IMR-90 (cell line): ENCODE measurements at regions not wholly inside any gene's neighbourhood (a gene's known extent, or its start where the extent isn't known, plus 50 kb on each side); places are given as distances from the start of the nearest gene placed in this dataset.

Source experiments
- ATAC-seq: fragments of 200-7000 bp; cut with Tn5 transposase; 2 replicates; pipeline ENCODE4 v1.9.1; 2020; ENCODE audit warnings: low read depth, mild to moderate bottlenecking, moderate library complexity
- BruUV-seq: library from RNA; stranded (reverse); fragments of 400-500 nt; replicated peaks from 2 replicates; lab custom pipeline; 2021; lab: Mats Ljungman, UMichigan
- CTCF ChIA-PET: fragments of 300-600 bp; formaldehyde crosslinking; extraction: SDS; loops from one replicate; lab custom pipeline; 2021; ENCODE audit warnings: antibody characterized with exemption; lab: Yijun Ruan, JAX
- POLR2A ChIA-PET: fragments of 300-600 bp; sonication (Branson Sonifier 250); formaldehyde crosslinking; loops from one replicate; lab custom pipeline; 2022; ENCODE audit warnings: antibody characterized with exemption; ENCODE audit not compliant: unreplicated experiment; lab: Charles Lee
- DNase-seq: peaks from one replicate; pipeline ENCODE4 v3.0.0; 2013
- H2AFZ ChIP-seq: replicated peaks from 2 replicates; pipeline ENCODE3; 2013; ENCODE audit warnings: low read length, mild to moderate bottlenecking; ENCODE audit not compliant: poor library complexity
- H2AK5ac ChIP-seq: 2 replicates; pipeline ENCODE4 v1.6.1; 2013; ENCODE audit warnings: low read depth, low read length, inconsistent platforms
- H2AK9ac ChIP-seq: replicated peaks from 2 replicates; pipeline ENCODE3; 2013; ENCODE audit warnings: mild to moderate bottlenecking, low read depth, low read length, moderate library complexity; ENCODE audit not compliant: poor library complexity
- H2BK120ac ChIP-seq: 2 replicates; pipeline ENCODE4 v1.6.1; 2013; ENCODE audit warnings: low read depth, low read length, inconsistent platforms
- H2BK15ac ChIP-seq: 3 replicates; pipeline ENCODE4 v1.6.1; 2013; ENCODE audit warnings: low read depth, low read length, inconsistent platforms
- H2BK20ac ChIP-seq: 2 replicates; pipeline ENCODE4 v1.6.1; 2013; ENCODE audit warnings: low read depth, mild to moderate bottlenecking, inconsistent platforms, low read length, moderate library complexity
- H2BK5ac ChIP-seq: 2 replicates; pipeline ENCODE4 v1.6.1; 2013; ENCODE audit warnings: mild to moderate bottlenecking, low read depth, low read length, inconsistent platforms; ENCODE audit not compliant: poor library complexity, severe bottlenecking
- H3K14ac ChIP-seq: replicated peaks from 2 replicates; pipeline ENCODE4 v1.6.1; 2013; ENCODE audit warnings: low read depth, low read length, inconsistent platforms
- H3K18ac ChIP-seq: 2 replicates; pipeline ENCODE4 v1.6.1; 2013; ENCODE audit warnings: low read depth, low read length, control low read depth
- H3K23ac ChIP-seq: 2 replicates; pipeline ENCODE4 v1.6.1; 2013; ENCODE audit warnings: low read depth, low read length, inconsistent platforms
- H3K27ac ChIP-seq: 2 replicates; pipeline ENCODE4 v1.5.1; 2013; ENCODE audit warnings: mild to moderate bottlenecking, control low read depth, low read length; ENCODE audit not compliant: insufficient read depth
- H3K27me3 ChIP-seq: 2 replicates; pipeline ENCODE4 v1.6.1; 2013; ENCODE audit warnings: low read length; ENCODE audit not compliant: control insufficient read depth, insufficient read depth
- H3K36me3 ChIP-seq: 2 replicates; pipeline ENCODE4 v1.6.1; 2013; ENCODE audit warnings: low read length, mixed read lengths; ENCODE audit not compliant: control insufficient read depth, insufficient read depth
- H3K4ac ChIP-seq: 2 replicates; pipeline ENCODE4 v1.6.1; 2013; ENCODE audit warnings: low read depth, low read length, inconsistent platforms
- H3K4me1 ChIP-seq: 2 replicates; pipeline ENCODE4 v1.6.1; 2013; ENCODE audit warnings: low read length, mixed read lengths; ENCODE audit not compliant: control insufficient read depth, insufficient read depth
- H3K4me2 ChIP-seq: 2 replicates; pipeline ENCODE4 v1.6.1; 2013; ENCODE audit warnings: low read depth, mild to moderate bottlenecking, control low read depth, low read length, moderate library complexity
- H3K4me3 ChIP-seq: 2 replicates; pipeline ENCODE4 v1.5.1; 2013; ENCODE audit warnings: low read depth, mild to moderate bottlenecking, control low read depth, low read length, moderate library complexity; ENCODE audit not compliant: insufficient read depth
- H3K56ac ChIP-seq: 2 replicates; pipeline ENCODE4 v1.6.1; 2013; ENCODE audit warnings: low read length, inconsistent platforms; ENCODE audit not compliant: insufficient read depth; ENCODE audit errors: extremely low read depth
- H3K79me1 ChIP-seq, 2 experiments: 2 replicates each; pipeline ENCODE4 v1.6.1; 2013; ENCODE audit warnings: low read length in 2 of 2, inconsistent platforms in 1 of 2, low read depth in 1 of 2
- H3K9ac ChIP-seq: 2 replicates; pipeline ENCODE4 v1.6.1; 2013; ENCODE audit warnings: low read depth, low read length, control low read depth
- H3K9me1 ChIP-seq: 2 replicates; pipeline ENCODE4 v1.6.1; 2013; ENCODE audit warnings: low read length, inconsistent platforms; ENCODE audit not compliant: insufficient read depth
- H3K9me3 ChIP-seq: 2 replicates; pipeline ENCODE4 v1.6.1; 2013; ENCODE audit warnings: low read length; ENCODE audit not compliant: control insufficient read depth, insufficient read depth
- H4K20me1 ChIP-seq: 2 replicates; pipeline ENCODE4 v1.6.1; 2013; ENCODE audit warnings: low read length, inconsistent platforms; ENCODE audit not compliant: insufficient read depth
- H4K5ac ChIP-seq: 2 replicates; pipeline ENCODE4 v1.6.1; 2013; ENCODE audit warnings: mild to moderate bottlenecking, low read depth, low read length, control low read depth
- H4K8ac ChIP-seq, 2 experiments: 2 replicates each; pipeline ENCODE4 v1.6.1; 2013; ENCODE audit warnings: low read depth in 2 of 2, low read length in 2 of 2, control low read depth in 1 of 2, inconsistent platforms in 1 of 2
- H4K91ac ChIP-seq: 2 replicates; pipeline ENCODE4 v1.6.1; 2013; ENCODE audit warnings: low read depth, low read length, inconsistent platforms; ENCODE audit not compliant: insufficient read depth
- CHD1 ChIP-seq: IDR thresholded peaks from 2 replicates; pipeline ENCODE4 v1.6.1; 2012; ENCODE audit warnings: low read depth, low read length, improper control_type of control experiment
- MXI1 ChIP-seq: IDR thresholded peaks from 2 replicates; pipeline ENCODE4 v1.6.1; 2012; ENCODE audit warnings: low read depth, mild to moderate bottlenecking, low read length, moderate library complexity, borderline replicate concordance
- SMC3 ChIP-seq: fragments of 150-350 bp; IDR thresholded peaks from 2 replicates; pipeline ENCODE4 v1.6.1; 2016; ENCODE audit warnings: low read depth, mild to moderate bottlenecking, antibody characterized with exemption, low read length, moderate library complexity
- WGBS, 2 experiments: methylation state at CpG; one replicate each; pipeline versions ENCODE4 v1.1.5 to v1.1.7; 2013; ENCODE audit warnings: missing lambda C conversion rate in 2 of 2; ENCODE audit not compliant: insufficient read length in 1 of 2; ENCODE audit errors: extremely low coverage in 2 of 2; 5-methylcytosine and 5-hydroxymethylcytosine counted together
- dilution Hi-C: fragments of 300-500 bp; cut with HindIII; formaldehyde crosslinking; loops from one replicate; pipeline ENCODE4 v1.14.3; 2018; ENCODE audit warnings: low sequenced_read_pairs; ENCODE audit not compliant: unreplicated experiment
- in situ Hi-C: fragments of 300-500 bp; cut with MboI; formaldehyde crosslinking; loops from 3 replicates; pipeline ENCODE4 v1.14.3; 2019; ENCODE audit warnings: low sequenced_read_pairs, inconsistent platforms, mixed read lengths
- intact Hi-C: fragments of 100-400 bp; cut with micrococcal nuclease; formaldehyde crosslinking; loops from 2 replicates; pipeline ENCODE4 v1.10.0; 2022
- TF ChIP-seq, protein P1 (sequence below): fragments of 150-350 bp; IDR thresholded peaks from 2 replicates; pipeline ENCODE4 v1.6.1; 2017; ENCODE audit warnings: mild to moderate bottlenecking, antibody characterized with exemption, low read length, low read depth

GRCh38 chr3:65279225-65279782 is 591.5 kb upstream of the ADAMTS9 start:
- Histone ChIP-seq H3K4ac (no peak overlapping the region), H3K27ac (no peak overlapping the region), H2AK9ac (no peak overlapping the region), H4K20me1 (no peaks in the 10 kb centered on the region), H3K27me3 (peaks cover 10% of the 10 kb centered on the region), H3K79me1 (no peaks in the 10 kb centered on the region), H2BK15ac (no peak overlapping the region), H2BK5ac (no peak overlapping the region), H3K18ac (no peak overlapping the region), H4K8ac (no peak overlapping the region), H3K23ac (no peak overlapping the region), H3K9me1 (no peaks in the 10 kb centered on the region), H3K9ac (no peak overlapping the region), H3K56ac (no peak overlapping the region), H4K91ac (no peak overlapping the region), H3K4me1 (no peaks in the 10 kb centered on the region), H3K4me3 (no peak overlapping the region), H2AK5ac (no peak overlapping the region), H3K4me2 (no peak overlapping the region), H3K14ac (no peak overlapping the region), H2AFZ (no peak overlapping the region), H3K9me3 (no peaks in the 10 kb centered on the region), H4K5ac (no peak overlapping the region), H2BK20ac (no peak overlapping the region), H3K36me3 (no peaks in the 10 kb centered on the region), H2BK120ac (no peak overlapping the region)
- intact Hi-C loops: no loop called here
- WGBS, 2 experiments: no CpG with 5 or more reads among the region's 6 CpGs
- POLR2A ChIA-PET: no interaction called here
- TF ChIP-seq CHD1 (no peak), SMC3 (no peak), MXI1 (no peak)
- TF ChIP-seq, protein P1, sequence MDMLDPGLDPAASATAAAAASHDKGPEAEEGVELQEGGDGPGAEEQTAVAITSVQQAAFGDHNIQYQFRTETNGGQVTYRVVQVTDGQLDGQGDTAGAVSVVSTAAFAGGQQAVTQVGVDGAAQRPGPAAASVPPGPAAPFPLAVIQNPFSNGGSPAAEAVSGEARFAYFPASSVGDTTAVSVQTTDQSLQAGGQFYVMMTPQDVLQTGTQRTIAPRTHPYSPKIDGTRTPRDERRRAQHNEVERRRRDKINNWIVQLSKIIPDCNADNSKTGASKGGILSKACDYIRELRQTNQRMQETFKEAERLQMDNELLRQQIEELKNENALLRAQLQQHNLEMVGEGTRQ: no peak
- CTCF ChIA-PET: no interaction called here
- dilution Hi-C loops: no loop called here
- DNase-seq (no peak), ATAC-seq (no peak)
- no TSS peak for BruUV-seq
- in situ Hi-C loops: no loop called here
